Panc1 (cell line): ENCODE measurements at regions not wholly inside any gene's neighbourhood (a gene's known extent, or its start where the extent isn't known, plus 50 kb on each side); places are given as distances from the start of the nearest gene placed in this dataset.

Source experiments
- ATAC-seq: fragments of 200-7000 bp; cut with Tn5 transposase; 2 replicates; pipeline ENCODE4 v1.9.1; 2020; ENCODE audit warnings: mild to moderate bottlenecking, moderate library complexity
- BruUV-seq: library from RNA; stranded (reverse); fragments of 400-500 nt; replicated peaks from 2 replicates; lab custom pipeline; 2021; lab: Mats Ljungman, UMichigan
- CTCF ChIA-PET: fragments of 300-600 bp; sonication (Branson Sonifier 250); formaldehyde crosslinking; loops from one replicate; lab custom pipeline; 2022; ENCODE audit warnings: antibody characterized with exemption; lab: Charles Lee
- POLR2A ChIA-PET: fragments of 300-600 bp; sonication (Branson Sonifier 250); formaldehyde crosslinking; loops from one replicate; lab custom pipeline; 2022; ENCODE audit warnings: antibody characterized with exemption; lab: Charles Lee
- DNase-seq: peaks from one replicate; pipeline ENCODE4 v3.0.0-alpha.2; 2010; ENCODE audit warnings: low read depth, low spot score
- H3K27ac ChIP-seq: 2 replicates; pipeline ENCODE4 v1.5.1; 2011; ENCODE audit warnings: mild to moderate bottlenecking, low read length, inconsistent platforms
- H3K27me3 ChIP-seq: fragments of 200-500 bp; sonication (Bioruptor generic); 2 replicates; pipeline ENCODE4 v1.6.0; 2014; ENCODE audit warnings: low read length, inconsistent platforms; ENCODE audit not compliant: control insufficient read depth, insufficient read depth
- H3K36me3 ChIP-seq: fragments of 200-500 bp; sonication (Bioruptor generic); 2 replicates; pipeline ENCODE4 v1.5.1; 2014; ENCODE audit warnings: inconsistent platforms, mild to moderate bottlenecking, low read length, moderate library complexity; ENCODE audit not compliant: control insufficient read depth, insufficient read depth
- H3K4me1 ChIP-seq: 2 replicates; pipeline ENCODE4 v1.5.1; 2011; ENCODE audit warnings: inconsistent platforms, mild to moderate bottlenecking, low read length, moderate library complexity; ENCODE audit not compliant: control insufficient read depth, insufficient read depth
- H3K4me3 ChIP-seq, 2 experiments: 2 replicates each; pipeline ENCODE4 v1.5.1; 2011 to 2012; ENCODE audit warnings: low read depth in 2 of 2, low read length in 2 of 2, mild to moderate bottlenecking in 2 of 2, inconsistent platforms in 1 of 2, moderate library complexity in 1 of 2
- H3K9me3 ChIP-seq: fragments of 200-500 bp; sonication (Bioruptor generic); 2 replicates; pipeline ENCODE4 v1.5.1; 2014; ENCODE audit warnings: low read depth, mild to moderate bottlenecking, inconsistent platforms, low read length, moderate library complexity; ENCODE audit not compliant: control insufficient read depth, insufficient read depth
- POLR2AphosphoS5 ChIP-seq: IDR thresholded peaks from 2 replicates; pipeline ENCODE4 v1.6.1; 2012; ENCODE audit warnings: mild to moderate bottlenecking, low read depth, low read length, moderate library complexity
- SIN3A ChIP-seq: IDR thresholded peaks from 2 replicates; pipeline ENCODE4 v1.6.1; 2012; ENCODE audit warnings: low read depth, mild to moderate bottlenecking, low read length, moderate library complexity, borderline replicate concordance; ENCODE audit not compliant: insufficient read depth
- TCF7L2 ChIP-seq: IDR thresholded peaks from 2 replicates; pipeline ENCODE4 v1.6.1; 2011; ENCODE audit warnings: mild to moderate bottlenecking, low read depth, low read length, inconsistent platforms
- in situ Hi-C: cut with HindIII; loops from 2 replicates; pipeline ENCODE4 v1.10.0; 2016; ENCODE audit warnings: low sequenced_read_pairs, low pct_unique_long_range_greater_than_20kb
- intact Hi-C: fragments of 100-400 bp; cut with micrococcal nuclease; formaldehyde crosslinking; loops from one replicate; pipeline ENCODE4 v1.10.0; 2022; ENCODE audit not compliant: unreplicated experiment
- TF ChIP-seq, protein P1 (sequence below): fragments of 450-650 bp; IDR thresholded peaks from 2 replicates; pipeline ENCODE4 v1.5.1; 2017; ENCODE audit warnings: mild to moderate bottlenecking
- TF ChIP-seq, protein P2 (sequence below), 2 experiments: IDR thresholded peaks; 2 replicates each; pipeline ENCODE4 v1.6.1; 2011 to 2012; ENCODE audit warnings: low read depth in 2 of 2, control low read depth in 1 of 2, low read length in 1 of 2, mild to moderate bottlenecking in 1 of 2, moderate library complexity in 1 of 2; ENCODE audit not compliant: insufficient read depth in 1 of 2

DNA sequence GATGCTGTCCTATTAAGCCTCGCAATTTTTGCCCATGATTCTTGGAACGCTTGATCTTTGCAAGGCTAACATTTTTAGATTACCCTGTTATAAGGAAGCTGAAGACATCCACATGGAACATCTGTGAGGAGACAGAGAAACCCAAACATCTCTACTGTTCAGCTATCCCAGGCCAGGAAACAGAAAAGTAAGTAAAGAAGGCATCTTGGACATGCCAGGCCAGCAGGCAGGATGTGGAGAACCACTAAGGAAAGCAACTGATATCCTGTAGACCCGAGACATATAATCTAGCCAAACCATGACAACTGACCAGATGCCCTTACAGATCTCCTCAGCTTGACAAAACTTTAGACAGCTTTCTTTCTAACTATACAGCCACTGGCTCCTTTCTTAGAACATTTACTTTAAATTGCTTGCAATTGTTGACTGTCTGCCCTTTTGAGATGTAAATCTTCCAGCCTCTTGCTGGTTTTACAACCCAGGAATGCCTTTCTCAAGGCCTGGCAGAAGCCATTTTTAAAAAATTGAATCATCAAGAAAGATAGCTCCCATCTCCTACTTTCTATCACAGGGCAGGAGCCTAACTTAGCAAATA lies 255.8 kb upstream of the DACH1 start:
- intact Hi-C loops = no loop called here
- Histone ChIP-seq H3K36me3 (no peaks in the 10 kb centered on the region), H3K4me3 (no peak overlapping the region), H3K9me3 (no peaks in the 10 kb centered on the region), H3K27ac (no peak overlapping the region), H3K27me3 (no peaks in the 10 kb centered on the region), H3K4me1 (no peaks in the 10 kb centered on the region)
- no peak for DNase-seq
- BruUV-seq = no TSS peak
- TF ChIP-seq TCF7L2 (no peak), POLR2AphosphoS5 (no peak), SIN3A (no peak)
- TF ChIP-seq, protein P1, sequence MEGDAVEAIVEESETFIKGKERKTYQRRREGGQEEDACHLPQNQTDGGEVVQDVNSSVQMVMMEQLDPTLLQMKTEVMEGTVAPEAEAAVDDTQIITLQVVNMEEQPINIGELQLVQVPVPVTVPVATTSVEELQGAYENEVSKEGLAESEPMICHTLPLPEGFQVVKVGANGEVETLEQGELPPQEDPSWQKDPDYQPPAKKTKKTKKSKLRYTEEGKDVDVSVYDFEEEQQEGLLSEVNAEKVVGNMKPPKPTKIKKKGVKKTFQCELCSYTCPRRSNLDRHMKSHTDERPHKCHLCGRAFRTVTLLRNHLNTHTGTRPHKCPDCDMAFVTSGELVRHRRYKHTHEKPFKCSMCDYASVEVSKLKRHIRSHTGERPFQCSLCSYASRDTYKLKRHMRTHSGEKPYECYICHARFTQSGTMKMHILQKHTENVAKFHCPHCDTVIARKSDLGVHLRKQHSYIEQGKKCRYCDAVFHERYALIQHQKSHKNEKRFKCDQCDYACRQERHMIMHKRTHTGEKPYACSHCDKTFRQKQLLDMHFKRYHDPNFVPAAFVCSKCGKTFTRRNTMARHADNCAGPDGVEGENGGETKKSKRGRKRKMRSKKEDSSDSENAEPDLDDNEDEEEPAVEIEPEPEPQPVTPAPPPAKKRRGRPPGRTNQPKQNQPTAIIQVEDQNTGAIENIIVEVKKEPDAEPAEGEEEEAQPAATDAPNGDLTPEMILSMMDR = no peak
- TF ChIP-seq, protein P2, sequence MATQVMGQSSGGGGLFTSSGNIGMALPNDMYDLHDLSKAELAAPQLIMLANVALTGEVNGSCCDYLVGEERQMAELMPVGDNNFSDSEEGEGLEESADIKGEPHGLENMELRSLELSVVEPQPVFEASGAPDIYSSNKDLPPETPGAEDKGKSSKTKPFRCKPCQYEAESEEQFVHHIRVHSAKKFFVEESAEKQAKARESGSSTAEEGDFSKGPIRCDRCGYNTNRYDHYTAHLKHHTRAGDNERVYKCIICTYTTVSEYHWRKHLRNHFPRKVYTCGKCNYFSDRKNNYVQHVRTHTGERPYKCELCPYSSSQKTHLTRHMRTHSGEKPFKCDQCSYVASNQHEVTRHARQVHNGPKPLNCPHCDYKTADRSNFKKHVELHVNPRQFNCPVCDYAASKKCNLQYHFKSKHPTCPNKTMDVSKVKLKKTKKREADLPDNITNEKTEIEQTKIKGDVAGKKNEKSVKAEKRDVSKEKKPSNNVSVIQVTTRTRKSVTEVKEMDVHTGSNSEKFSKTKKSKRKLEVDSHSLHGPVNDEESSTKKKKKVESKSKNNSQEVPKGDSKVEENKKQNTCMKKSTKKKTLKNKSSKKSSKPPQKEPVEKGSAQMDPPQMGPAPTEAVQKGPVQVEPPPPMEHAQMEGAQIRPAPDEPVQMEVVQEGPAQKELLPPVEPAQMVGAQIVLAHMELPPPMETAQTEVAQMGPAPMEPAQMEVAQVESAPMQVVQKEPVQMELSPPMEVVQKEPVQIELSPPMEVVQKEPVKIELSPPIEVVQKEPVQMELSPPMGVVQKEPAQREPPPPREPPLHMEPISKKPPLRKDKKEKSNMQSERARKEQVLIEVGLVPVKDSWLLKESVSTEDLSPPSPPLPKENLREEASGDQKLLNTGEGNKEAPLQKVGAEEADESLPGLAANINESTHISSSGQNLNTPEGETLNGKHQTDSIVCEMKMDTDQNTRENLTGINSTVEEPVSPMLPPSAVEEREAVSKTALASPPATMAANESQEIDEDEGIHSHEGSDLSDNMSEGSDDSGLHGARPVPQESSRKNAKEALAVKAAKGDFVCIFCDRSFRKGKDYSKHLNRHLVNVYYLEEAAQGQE (IDR thresholded peaks at IDR 0.05; ENCODE audit: insufficient read depth in 1 of 2, low read depth in 2 of 2, low read length in 1 of 2) = no peak
- in situ Hi-C loops = no loop called here
- ChIA-PET CTCF (no interaction called here), POLR2A (no interaction called here)
- no peak for ATAC-seq

DNA sequence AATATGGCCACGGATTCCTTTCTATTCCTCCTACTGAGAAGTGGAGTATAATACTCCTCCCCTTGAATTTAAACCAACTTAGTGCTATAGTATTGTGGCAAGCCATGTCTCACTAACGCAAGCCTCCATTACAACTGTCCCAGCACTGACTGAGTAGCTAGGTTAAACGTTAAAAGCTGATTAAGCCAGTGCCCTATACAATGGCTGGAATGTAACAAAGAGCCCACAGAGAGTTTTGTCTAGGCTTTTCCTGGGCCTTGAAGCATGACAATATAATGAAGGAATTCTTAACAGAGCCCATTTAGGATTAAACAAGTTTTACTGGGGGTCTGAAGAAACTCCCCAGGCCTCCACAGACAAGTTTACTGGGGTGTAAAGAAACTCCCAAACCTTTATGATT lies 254.5 kb upstream of the DACH1 start:
- intact Hi-C loops (no loop called here), in situ Hi-C loops (no loop called here)
- no peak for TF ChIP-seq SIN3A
- TF ChIP-seq, protein P1 = no peak
- TF ChIP-seq, protein P2 (IDR thresholded peaks at IDR 0.05; ENCODE audit: insufficient read depth in 1 of 2, low read depth in 2 of 2, low read length in 1 of 2) = no peak
- no peak for TF ChIP-seq TCF7L2
- TF ChIP-seq POLR2AphosphoS5 = no peak
- DNase-seq (no peak), ATAC-seq (no peak)
- ChIA-PET POLR2A (no interaction called here), CTCF (no interaction called here)
- Histone ChIP-seq H3K4me1 (no peaks in the 10 kb centered on the region), H3K27me3 (no peaks in the 10 kb centered on the region), H3K9me3 (no peaks in the 10 kb centered on the region), H3K27ac (no peak overlapping the region), H3K4me3 (no peak overlapping the region), H3K36me3 (no peaks in the 10 kb centered on the region)
- no TSS peak for BruUV-seq
